Neuronal stem cell (in vitro differentiated cells): ENCODE measurements at regions not wholly inside any gene's neighbourhood (a gene's known extent, or its start where the extent isn't known, plus 50 kb on each side); places are given as distances from the start of the nearest gene placed in this dataset.
"Not testable (repeated sequence)": the region's sequence is repeated elsewhere in the genome, so short reads cannot be mapped to it uniquely, and the experiment has no call there.

Source experiments
- DNase-seq: peaks from one replicate; pipeline ENCODE4 v3.0.0-alpha.2; 2013; ENCODE audit warnings: low spot score
- H2AFZ ChIP-seq: one replicate; pipeline ENCODE4 v1.6.1; 2013; ENCODE audit warnings: mild to moderate bottlenecking, low read length, inconsistent platforms
- H2AK5ac ChIP-seq: 2 replicates; pipeline ENCODE4 v1.6.1; 2013; ENCODE audit warnings: low read depth, mild to moderate bottlenecking, inconsistent platforms, low read length, moderate library complexity, mixed read lengths
- H2BK120ac ChIP-seq: 2 replicates; pipeline ENCODE4 v1.6.1; 2013; ENCODE audit warnings: low read depth, mild to moderate bottlenecking, inconsistent platforms, low read length, moderate library complexity, mixed read lengths
- H2BK12ac ChIP-seq: one replicate; pipeline ENCODE4 v1.6.1; 2013; ENCODE audit warnings: low read length, inconsistent platforms
- H2BK15ac ChIP-seq: 2 replicates; pipeline ENCODE4 v1.6.1; 2013; ENCODE audit warnings: mild to moderate bottlenecking, low read length, inconsistent platforms, mixed read lengths
- H2BK5ac ChIP-seq: one replicate; pipeline ENCODE4 v1.6.1; 2013; ENCODE audit warnings: inconsistent platforms, mild to moderate bottlenecking, low read length, moderate library complexity
- H3K14ac ChIP-seq: one replicate; pipeline ENCODE4 v1.6.1; 2013; ENCODE audit warnings: low read length, inconsistent platforms
- H3K18ac ChIP-seq: 2 replicates; pipeline ENCODE4 v1.6.1; 2013; ENCODE audit warnings: low read length, inconsistent platforms
- H3K23ac ChIP-seq: 2 replicates; pipeline ENCODE4 v1.6.1; 2013; ENCODE audit warnings: low read depth, mild to moderate bottlenecking, mixed read lengths, low read length, inconsistent platforms; ENCODE audit not compliant: poor library complexity
- H3K27ac ChIP-seq: replicated peaks from 3 replicates; pipeline ENCODE4 v1.5.1; 2013; ENCODE audit warnings: low read length, inconsistent platforms
- H3K27me3 ChIP-seq, 3 experiments: 2 replicates each; pipeline ENCODE4 v1.6.1; 2013; ENCODE audit warnings: low read length in 3 of 3, mild to moderate bottlenecking in 2 of 3, inconsistent platforms in 1 of 3, low read depth in 1 of 3, mixed read lengths in 1 of 3, moderate library complexity in 1 of 3; ENCODE audit not compliant: control insufficient read depth in 3 of 3, insufficient read depth in 3 of 3
- H3K36me3 ChIP-seq, 2 donors: replicated peaks in 1 of 2; 2 replicates each; pipeline ENCODE4 v1.6.1; 2013; ENCODE audit warnings: low read length in 2 of 2; ENCODE audit not compliant: control insufficient read depth in 2 of 2, insufficient read depth in 2 of 2
- H3K4ac ChIP-seq: 2 replicates; pipeline ENCODE4 v1.6.1; 2013; ENCODE audit warnings: inconsistent platforms, mild to moderate bottlenecking, low read length, moderate library complexity
- H3K4me1 ChIP-seq, 2 donors: 1 replicate in 1 of 2; 2 replicates in 1 of 2; pipeline ENCODE4 v1.6.1; 2013; ENCODE audit warnings: low read length in 2 of 2, low read depth in 1 of 2; ENCODE audit not compliant: control insufficient read depth in 2 of 2, insufficient read depth in 1 of 2
- H3K4me2 ChIP-seq: one replicate; pipeline ENCODE4 v1.6.1; 2013; ENCODE audit warnings: mild to moderate bottlenecking, low read length, inconsistent platforms; ENCODE audit not compliant: insufficient read depth, poor library complexity, severe bottlenecking
- H3K4me3 ChIP-seq, 2 donors: 2 replicates each; pipeline ENCODE4 v1.5.1; 2013; ENCODE audit warnings: low read length in 2 of 2, mild to moderate bottlenecking in 2 of 2, inconsistent platforms in 1 of 2, moderate library complexity in 1 of 2
- H3K79me1 ChIP-seq: one replicate; pipeline ENCODE4 v1.6.1; 2013; ENCODE audit warnings: low read depth, mild to moderate bottlenecking, inconsistent platforms, low read length, moderate library complexity
- H3K9ac ChIP-seq: one replicate; pipeline ENCODE4 v1.6.1; 2013; ENCODE audit warnings: mild to moderate bottlenecking, low read depth, low read length, inconsistent platforms; ENCODE audit not compliant: poor library complexity
- H3K9me3 ChIP-seq, 2 donors: replicated peaks in 1 of 2; 2 replicates each; pipeline versions ENCODE3 to v1.6.1; 2013; ENCODE audit warnings: low read length in 2 of 2, mild to moderate bottlenecking in 2 of 2, inconsistent platforms in 1 of 2, low read depth in 1 of 2, mixed read lengths in 1 of 2, moderate library complexity in 1 of 2; ENCODE audit not compliant: control insufficient read depth in 2 of 2, insufficient read depth in 1 of 2
- H4K8ac ChIP-seq: one replicate; pipeline ENCODE4 v1.6.1; 2013; ENCODE audit warnings: low read depth, mild to moderate bottlenecking, inconsistent platforms, low read length, moderate library complexity
- H4K91ac ChIP-seq: one replicate; pipeline ENCODE4 v1.6.1; 2013; ENCODE audit warnings: low read length, low read depth, mild to moderate bottlenecking, inconsistent platforms; ENCODE audit not compliant: poor library complexity
- WGBS, 2 donors: extraction: QIAGEN DNeasy Blood & Tissue Kit; methylation state at CpG; one replicate each; pipeline ENCODE4 v1.1.7; 2013; ENCODE audit warnings: missing lambda C conversion rate in 2 of 2, mixed read lengths in 1 of 2; ENCODE audit not compliant: insufficient read length in 2 of 2, insufficient replicate concordance in 1 of 2; ENCODE audit errors: extremely low coverage in 2 of 2; 5-methylcytosine and 5-hydroxymethylcytosine counted together

DNA sequence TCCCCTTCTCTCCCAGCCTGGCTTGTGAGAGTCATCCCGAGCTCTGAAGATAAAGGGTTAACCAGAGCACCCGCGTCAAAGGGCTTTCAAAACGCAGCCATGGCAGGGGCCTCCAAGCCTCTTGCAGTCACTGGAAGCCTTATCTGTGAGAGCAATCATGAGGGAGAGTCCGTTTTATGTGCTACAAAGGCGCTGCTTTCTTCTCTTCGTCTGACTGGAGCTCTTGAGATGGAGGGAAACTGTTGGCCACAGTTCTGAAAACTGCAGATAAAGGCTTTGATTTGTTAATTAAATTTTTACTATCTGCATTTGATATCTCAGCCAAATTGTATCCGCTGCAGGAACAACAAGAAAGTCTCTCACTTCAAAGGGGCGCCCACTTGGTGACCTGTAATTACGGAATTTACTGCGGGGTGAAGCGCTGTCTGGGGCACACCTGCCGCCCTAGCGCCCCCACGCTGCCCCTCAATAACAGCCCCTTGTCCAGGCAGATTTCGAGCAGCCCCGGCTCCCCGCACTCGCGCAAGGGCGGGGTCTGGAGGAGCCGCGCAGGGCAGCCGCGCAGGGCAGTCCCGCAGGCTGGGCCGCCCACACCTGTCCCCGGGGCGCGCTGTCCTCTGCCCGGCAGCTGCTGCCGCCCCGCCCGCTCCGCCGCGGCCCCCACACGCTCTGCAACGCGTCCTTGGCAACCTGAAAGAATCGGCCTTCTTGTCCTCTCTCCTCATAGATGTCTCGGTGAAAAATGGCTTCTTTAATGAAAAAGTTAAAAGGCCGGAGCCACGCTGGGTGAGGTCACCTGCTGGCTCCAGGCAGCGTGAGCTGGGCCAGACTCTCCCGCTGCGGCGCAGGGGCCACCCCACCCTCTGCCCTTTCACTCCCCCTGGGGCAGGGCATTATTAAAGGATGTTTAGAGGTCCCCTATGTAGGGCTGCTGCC is 217.9 kb downstream of the VAPA start:
- Histone ChIP-seq H3K4me3 (peak overlapping the region; percentile 35 to 66), H3K27ac (no peak overlapping the region), H3K9ac (no peak overlapping the region), H4K91ac (no peak overlapping the region), H2BK15ac (no peak overlapping the region), H3K79me1 (no peaks in the 10 kb centered on the region), H3K27me3 (peaks cover 0 to 18% (median 0%) of the 10 kb centered on the region in 3 experiments), H3K18ac (peak overlapping the region; percentile 34), H3K9me3 (no peaks in the 10 kb centered on the region), H2BK12ac (no peak overlapping the region), H3K4me1 (peaks cover 3 to 22% of the 10 kb centered on the region in 2 donors), H3K23ac (no peak overlapping the region), H3K36me3 (no peaks in the 10 kb centered on the region), H4K8ac (no peak overlapping the region), H2BK120ac (no peak overlapping the region), H2AK5ac (no peak overlapping the region), H3K4ac (no peak overlapping the region), H2BK5ac (no peak overlapping the region), H2AFZ (peak overlapping the region; percentile 82), H3K14ac (no peak overlapping the region), H3K4me2 (peak overlapping the region; percentile 73)
- no CpG with 5 or more reads among the region's 48 CpGs for WGBS, 2 donors
- DNase-seq = peak; percentile 26

- Histone ChIP-seq H3K4me1 (peaks cover 3 to 22% of the 10 kb centered on the region in 2 donors), H3K9me3 (no peaks in the 10 kb centered on the region), H2BK5ac (no peak overlapping the region), H3K9ac (no peak overlapping the region), H3K14ac (no peak overlapping the region), H3K18ac (no peak overlapping the region), H2AK5ac (no peak overlapping the region), H2AFZ (no peak overlapping the region), H3K36me3 (no peaks in the 10 kb centered on the region), H4K91ac (no peak overlapping the region), H3K79me1 (no peaks in the 10 kb centered on the region), H3K4me2 (no peak overlapping the region), H3K4me3 (no peak overlapping the region), H3K27ac (no peak overlapping the region), H2BK15ac (no peak overlapping the region), H3K4ac (no peak overlapping the region), H3K27me3 (peaks cover 0 to 18% (median 0%) of the 10 kb centered on the region in 3 experiments), H2BK120ac (no peak overlapping the region), H3K23ac (no peak overlapping the region), H2BK12ac (no peak overlapping the region), H4K8ac (no peak overlapping the region)
- no peak for DNase-seq
- no CpG with 5 or more reads among the region's 2 CpGs for WGBS, 2 donors
These were observed 219.7 kb downstream of the VAPA start for GRCh38 chr18:10133516-10133915.

DNA sequence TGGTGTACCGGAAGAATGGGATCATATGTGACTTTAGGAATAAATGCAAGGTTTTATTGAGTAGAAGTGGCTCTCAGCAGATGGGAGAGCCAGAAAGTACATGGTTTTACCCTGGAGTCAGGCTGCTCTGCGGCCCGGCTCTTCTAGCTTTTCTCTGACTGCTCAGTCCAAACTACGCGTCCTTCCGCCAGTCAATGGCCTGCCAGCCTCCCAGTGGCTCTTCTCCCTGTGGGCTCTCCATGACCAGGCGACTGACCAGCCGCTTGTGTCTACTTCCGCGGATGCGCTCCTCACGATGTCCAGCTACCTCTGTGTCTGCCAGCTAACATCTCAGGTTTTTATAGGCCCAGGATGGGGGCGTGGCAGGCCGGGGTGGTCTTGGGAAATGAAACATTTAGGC is 220.4 kb downstream of the VAPA start:
- Histone ChIP-seq H3K23ac (peak overlapping the region; percentile 6), H3K27me3 (peaks cover 0 to 18% (median 0%) of the 10 kb centered on the region in 3 experiments), H3K27ac (no peak overlapping the region), H3K4me3 (no peak overlapping the region), H2BK15ac (no peak overlapping the region), H3K79me1 (no peaks in the 10 kb centered on the region), H3K4me1 (peaks cover 3 to 22% of the 10 kb centered on the region in 2 donors), H3K9me3 (no peaks in the 10 kb centered on the region), H2AFZ (no peak overlapping the region), H3K4ac (no peak overlapping the region), H3K18ac (no peak overlapping the region), H3K36me3 (no peaks in the 10 kb centered on the region), H4K8ac (no peak overlapping the region), H2AK5ac (no peak overlapping the region), H3K4me2 (no peak overlapping the region), H4K91ac (no peak overlapping the region), H3K9ac (no peak overlapping the region), H2BK5ac (no peak overlapping the region), H2BK120ac (no peak overlapping the region), H3K14ac (no peak overlapping the region), H2BK12ac (no peak overlapping the region)
- no CpG with 5 or more reads among the region's 14 CpGs for WGBS, 2 donors
- DNase-seq = no peak

DNA sequence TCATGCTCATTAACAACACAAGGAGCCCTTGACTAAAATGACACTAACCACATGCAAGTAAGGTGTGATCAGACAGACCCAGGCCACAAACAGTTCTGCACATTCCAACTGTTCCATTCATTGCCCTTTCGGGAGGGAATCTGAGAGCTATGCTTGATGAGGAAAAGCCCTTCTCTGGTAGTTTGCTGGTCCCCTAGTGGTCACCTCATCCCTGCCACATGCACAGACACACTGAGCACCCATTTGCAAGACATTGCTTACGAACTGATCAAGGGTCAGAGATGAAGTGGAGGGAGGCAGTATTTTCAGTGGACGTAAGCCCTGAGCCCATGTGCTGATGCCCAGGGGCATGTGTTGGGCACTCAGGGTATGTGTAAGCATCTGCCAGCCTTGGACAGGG is 220.9 kb downstream of the VAPA start:
- H3K14ac ChIP-seq, H4K8ac ChIP-seq, H2BK12ac ChIP-seq: not testable (repeated sequence)

More for the DNA sequence above, 220.9 kb downstream of the VAPA start:
- H3K23ac ChIP-seq, H2BK15ac ChIP-seq, H3K18ac ChIP-seq, H3K27ac ChIP-seq, H2BK5ac ChIP-seq, H2AK5ac ChIP-seq, H3K9me3 ChIP-seq, DNase-seq, H3K36me3 ChIP-seq, H3K9ac ChIP-seq, H3K4ac ChIP-seq, H3K79me1 ChIP-seq, H4K91ac ChIP-seq, H2BK120ac ChIP-seq, H3K4me3 ChIP-seq, H3K4me2 ChIP-seq, H2AFZ ChIP-seq: not testable (repeated sequence)
- H3K27me3 ChIP-seq = peaks cover 0 to 18% (median 0%) of the 10 kb centered on the region in 3 experiments
- WGBS, 2 donors = no CpG with 5 or more reads among the region's 3 CpGs
- peaks cover 3 to 24% of the 10 kb centered on the region in 2 donors for H3K4me1 ChIP-seq
